Osteocyte (in vitro differentiated cells): ENCODE measurements at regions not wholly inside any gene's neighbourhood (a gene's known extent, or its start where the extent isn't known, plus 50 kb on each side); places are given as distances from the start of the nearest gene placed in this dataset.

Experiments used
- DNase-seq: peaks from one replicate; pipeline ENCODE4 v3.0.0; 2021; ENCODE audit warnings: mixed read lengths; ENCODE audit not compliant: unreplicated experiment; ENCODE audit errors: extremely low spot score
- H3K27ac Mint-ChIP-seq: one replicate; pipeline ENCODE4 v1.8.0; 2021; ENCODE audit warnings: mild to moderate bottlenecking, mixed read lengths; ENCODE audit not compliant: unreplicated experiment
- H3K27me3 Mint-ChIP-seq: one replicate; pipeline ENCODE4 v1.8.0; 2021; ENCODE audit warnings: mixed read lengths; ENCODE audit not compliant: unreplicated experiment
- H3K36me3 Mint-ChIP-seq: one replicate; pipeline ENCODE4 v1.8.0; 2021; ENCODE audit warnings: mixed read lengths; ENCODE audit not compliant: unreplicated experiment
- H3K4me1 Mint-ChIP-seq: one replicate; pipeline ENCODE4 v1.8.0; 2021; ENCODE audit warnings: mixed read lengths; ENCODE audit not compliant: unreplicated experiment
- H3K4me3 Mint-ChIP-seq: one replicate; pipeline ENCODE4 v1.8.0; 2021; ENCODE audit warnings: mild to moderate bottlenecking, moderate library complexity, mixed read lengths; ENCODE audit not compliant: unreplicated experiment
- H3K9me3 Mint-ChIP-seq: one replicate; pipeline ENCODE4 v1.8.0; 2021; ENCODE audit warnings: mixed read lengths; ENCODE audit not compliant: unreplicated experiment
- CTCF ChIP-seq: fragments of 200-600 bp; sonication (generic); IDR thresholded peaks from 2 replicates; pipeline ENCODE4 v1.5.0; 2021; ENCODE audit warnings: antibody characterized with exemption, mild to moderate bottlenecking, moderate library complexity

DNA sequence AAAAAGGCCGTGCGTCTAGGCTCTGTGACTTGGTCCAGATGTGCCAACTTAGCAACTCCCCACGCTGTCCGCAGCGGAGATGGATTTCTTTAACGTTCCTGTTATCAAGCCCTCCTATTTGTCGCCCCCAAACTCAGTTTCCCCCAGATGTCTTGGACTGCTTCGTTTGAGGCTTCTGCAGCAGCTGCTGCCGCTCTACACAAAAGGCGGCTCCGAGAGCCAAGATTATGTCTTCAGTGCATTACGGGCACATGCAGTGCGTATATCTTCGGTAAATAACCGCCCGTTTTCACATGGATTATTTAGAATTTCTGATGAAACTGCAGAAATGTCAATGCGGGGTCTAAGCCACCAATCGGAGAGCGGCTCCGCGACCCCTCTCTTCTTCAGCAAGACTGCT lies 240.6 kb upstream of the ZFHX3 start:
- DNase-seq, result peak; percentile 70
- Mint-ChIP-seq H3K9me3 (no peaks in the 10 kb centered on the region), H3K4me3 (no peak overlapping the region), H3K4me1 (no peaks in the 10 kb centered on the region), H3K36me3 (no peaks in the 10 kb centered on the region), H3K27ac (no peak overlapping the region), H3K27me3 (peaks cover 27% of the 10 kb centered on the region)
- no peak for TF ChIP-seq CTCF

GRCh38 chr16:73287859-73288405 lies 240.0 kb upstream of the ZFHX3 start:
- Mint-ChIP-seq H3K36me3 (no peaks in the 10 kb centered on the region), H3K4me3 (no peak overlapping the region), H3K9me3 (no peaks in the 10 kb centered on the region)

GRCh38 chr16:73286346-73287267 lies 238.7 kb upstream of the ZFHX3 start:
- Mint-ChIP-seq H3K4me3 (no peak overlapping the region), H3K27me3 (peaks cover 29% of the 10 kb centered on the region)
- TF ChIP-seq CTCF, result no peak

More at GRCh38 chr16:73287859-73288405, 240.0 kb upstream of the ZFHX3 start:
- Mint-ChIP-seq H3K27ac (no peak overlapping the region), H3K4me1 (no peaks in the 10 kb centered on the region), H3K27me3 (peaks cover 21% of the 10 kb centered on the region)
- peak; percentile 23 for DNase-seq
- no peak for TF ChIP-seq CTCF

GRCh38 chr16:73285436-73286201 lies 237.7 kb upstream of the ZFHX3 start:
- Mint-ChIP-seq H3K36me3 (no peaks in the 10 kb centered on the region), H3K4me1 (no peaks in the 10 kb centered on the region), H3K9me3 (no peaks in the 10 kb centered on the region), H3K4me3 (no peak overlapping the region), H3K27me3 (peaks cover 28% of the 10 kb centered on the region), H3K27ac (no peak overlapping the region)
- TF ChIP-seq CTCF, result no peak
- DNase-seq, result peak; percentile 23

More at GRCh38 chr16:73286346-73287267, 238.7 kb upstream of the ZFHX3 start:
- Mint-ChIP-seq H3K36me3 (no peaks in the 10 kb centered on the region), H3K9me3 (no peaks in the 10 kb centered on the region), H3K4me1 (no peaks in the 10 kb centered on the region), H3K27ac (no peak overlapping the region)
- DNase-seq, result peak; percentile 49

DNA sequence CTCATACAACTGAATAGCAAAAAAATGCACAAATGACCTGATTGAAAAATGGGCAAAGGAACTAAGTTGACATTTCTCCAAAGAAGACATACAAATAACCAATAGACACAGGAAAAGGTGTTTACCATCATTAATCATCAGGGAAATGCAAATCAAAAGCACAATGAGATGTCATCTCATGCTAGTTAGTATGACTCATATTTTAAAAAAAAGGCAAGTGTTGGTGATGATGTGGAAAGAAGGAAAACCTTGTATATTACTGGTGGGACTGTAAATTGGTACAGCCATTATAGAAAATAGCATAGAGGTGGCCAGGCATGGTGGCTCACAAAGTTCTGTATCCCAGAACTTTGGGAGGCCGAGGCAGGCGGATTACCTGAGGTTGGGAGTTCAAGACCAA lies 232.5 kb upstream of the ZFHX3 start:
- H3K27ac Mint-ChIP-seq, result no peak overlapping the region
- no peaks in the 10 kb centered on the region for H3K9me3 Mint-ChIP-seq
- no peak overlapping the region for H3K4me3 Mint-ChIP-seq
- H3K27me3 Mint-ChIP-seq, result peaks cover 34% of the 10 kb centered on the region
- DNase-seq, result no peak
- no peaks in the 10 kb centered on the region for H3K4me1 Mint-ChIP-seq
- H3K36me3 Mint-ChIP-seq, result no peaks in the 10 kb centered on the region
- no peak for TF ChIP-seq CTCF
